H1 (cell line): ENCODE measurements at regions not wholly inside any gene's neighbourhood (a gene's known extent, or its start where the extent isn't known, plus 50 kb on each side); places are given as distances from the start of the nearest gene placed in this dataset.
"Not testable (repeated sequence)": the region's sequence is repeated elsewhere in the genome, so short reads cannot be mapped to it uniquely, and the experiment has no call there.

Experiments used
- CTCF ChIA-PET: fragments of 300-600 bp; sonication (Branson Sonifier 250); formaldehyde crosslinking; loops from one replicate; lab custom pipeline; 2021; ENCODE audit not compliant: partially characterized antibody; lab: Charles Lee
- POLR2A ChIA-PET: fragments of 300-600 bp; sonication (Branson Sonifier 250); formaldehyde crosslinking; loops from one replicate; lab custom pipeline; 2021; ENCODE audit warnings: inconsistent platforms; ENCODE audit not compliant: partially characterized antibody; lab: Charles Lee
- DNase-seq, 2 experiments: peaks; one replicate each; pipeline versions ENCODE4 v3.0.0 to v3.0.0-alpha.2; 2010 to 2022; ENCODE audit warnings: low spot score in 2 of 2, low read depth in 1 of 2, mixed read lengths in 1 of 2
- FAIRE-seq: peaks from 2 replicates; lab custom pipeline; 2011; peaks lifted over from hg19 to GRCh38; lab: Jason Lieb, UNC
- H2AFZ ChIP-seq: 2 replicates; pipeline ENCODE4 v1.8.1; 2012; ENCODE audit warnings: low read length, inconsistent platforms
- H2AK5ac ChIP-seq: 2 replicates; pipeline ENCODE4 v1.6.1; 2013; ENCODE audit warnings: low read depth, low read length
- H2BK120ac ChIP-seq: replicated peaks from 2 replicates; pipeline ENCODE3; 2013; ENCODE audit warnings: low read depth, low read length, inconsistent platforms
- H2BK12ac ChIP-seq: 2 replicates; pipeline ENCODE4 v1.6.1; 2013; ENCODE audit warnings: low read depth, low read length
- H2BK15ac ChIP-seq: 2 replicates; pipeline ENCODE4 v1.6.1; 2013; ENCODE audit warnings: low read length
- H2BK20ac ChIP-seq: 2 replicates; pipeline ENCODE4 v1.6.1; 2013; ENCODE audit warnings: low read length
- H2BK5ac ChIP-seq: 2 replicates; pipeline ENCODE4 v1.6.1; 2013; ENCODE audit warnings: low read depth, low read length
- H3K14ac ChIP-seq: 2 replicates; pipeline ENCODE4 v1.6.1; 2013; ENCODE audit warnings: inconsistent platforms; ENCODE audit not compliant: insufficient read length
- H3K18ac ChIP-seq: 2 replicates; pipeline ENCODE4 v1.6.1; 2013; ENCODE audit warnings: low read length; ENCODE audit errors: extremely low read depth
- H3K23ac ChIP-seq: 2 replicates; pipeline ENCODE4 v1.6.1; 2013; ENCODE audit warnings: inconsistent platforms; ENCODE audit not compliant: insufficient read length
- H3K23me2 ChIP-seq: 2 replicates; pipeline ENCODE4 v1.6.1; 2013; ENCODE audit warnings: low read depth, low read length
- H3K27ac ChIP-seq: 2 replicates; pipeline ENCODE4 v1.6.1; 2011; ENCODE audit warnings: low read depth, low read length, inconsistent platforms
- H3K27me3 ChIP-seq, 4 experiments: replicated peaks in 1 of 4; 1 replicate in 1 of 4; 2 replicates in 3 of 4; pipeline versions ENCODE4 v1.6.1 to v1.8.1; 2011 to 2013; ENCODE audit warnings: low read length in 3 of 4, mild to moderate bottlenecking in 3 of 4, inconsistent platforms in 2 of 4, mixed read lengths in 2 of 4, moderate library complexity in 1 of 4; ENCODE audit not compliant: control insufficient read depth in 3 of 4, insufficient read depth in 3 of 4; ENCODE audit errors: extremely low read depth in 1 of 4
- H3K36me3 ChIP-seq, 4 experiments: 2 replicates each; pipeline versions ENCODE4 v1.6.1 to v1.8.1; 2011 to 2013; ENCODE audit warnings: mild to moderate bottlenecking in 4 of 4, low read length in 3 of 4, moderate library complexity in 2 of 4, control low read depth in 1 of 4, inconsistent platforms in 1 of 4; ENCODE audit not compliant: insufficient read depth in 4 of 4, control insufficient read depth in 2 of 4
- H3K4ac ChIP-seq: replicated peaks from 2 replicates; pipeline ENCODE3; 2013; ENCODE audit warnings: low read length, low read depth, mixed read lengths, inconsistent platforms; ENCODE audit not compliant: insufficient read length
- H3K4me1 ChIP-seq, 4 experiments: replicated peaks in 1 of 4; 1 replicate in 1 of 4; 2 replicates in 3 of 4; pipeline versions ENCODE4 v1.6.1 to v1.8.1; 2011 to 2013; ENCODE audit warnings: low read length in 3 of 4, inconsistent platforms in 2 of 4, mixed read lengths in 1 of 4; ENCODE audit not compliant: insufficient read depth in 4 of 4, control insufficient read depth in 3 of 4
- H3K4me2 ChIP-seq, 2 experiments: 2 replicates each; pipeline versions ENCODE4 v1.6.1 to v1.8.1; 2011 to 2013; ENCODE audit warnings: low read depth in 2 of 2, low read length in 2 of 2, control low read depth in 1 of 2, inconsistent platforms in 1 of 2, mild to moderate bottlenecking in 1 of 2; ENCODE audit not compliant: insufficient read depth in 1 of 2
- H3K4me3 ChIP-seq, 4 experiments: fragments of 200-600, 300-600 bp in 1 of 4; sonication (generic), shearing (Covaris generic), sonication (Bioruptor Twin) in 1 of 4; 2 replicates each; pipeline versions ENCODE4 v1.5.1 to v1.8.1; 2011 to 2016; ENCODE audit warnings: low read length in 4 of 4, low read depth in 3 of 4, control low read depth in 2 of 4, inconsistent platforms in 2 of 4, mild to moderate bottlenecking in 2 of 4, mixed read lengths in 1 of 4, moderate library complexity in 1 of 4; ENCODE audit not compliant: insufficient read depth in 2 of 4; ENCODE audit errors: extremely low read depth in 1 of 4
- H3K56ac ChIP-seq: replicated peaks from 2 replicates; pipeline ENCODE3; 2013; ENCODE audit warnings: low read depth, mild to moderate bottlenecking, mixed read lengths, low read length, inconsistent platforms; ENCODE audit not compliant: insufficient read length
- H3K79me1 ChIP-seq: 2 replicates; pipeline ENCODE4 v1.6.1; 2013; ENCODE audit warnings: low read depth, low read length, control low read depth
- H3K79me2 ChIP-seq, 2 experiments: 2 replicates each; pipeline versions ENCODE4 v1.6.1 to v1.8.1; 2012 to 2013; ENCODE audit warnings: low read length in 2 of 2, mild to moderate bottlenecking in 2 of 2, inconsistent platforms in 1 of 2; ENCODE audit not compliant: insufficient read depth in 2 of 2, control insufficient read depth in 1 of 2
- H3K9ac ChIP-seq, 4 experiments: replicated peaks in 1 of 4; 1 replicate in 1 of 4; 2 replicates in 3 of 4; pipeline versions ENCODE4 v1.6.1 to v1.8.1; 2011 to 2013; ENCODE audit warnings: low read depth in 3 of 4, low read length in 3 of 4, control low read depth in 2 of 4, mild to moderate bottlenecking in 2 of 4, moderate library complexity in 2 of 4, inconsistent platforms in 1 of 4; ENCODE audit errors: extremely low read depth in 1 of 4
- H3K9me3 ChIP-seq, 2 experiments: 2 replicates each; pipeline versions ENCODE4 v1.6.1 to v1.8.1; 2012 to 2013; ENCODE audit warnings: mild to moderate bottlenecking in 2 of 2, moderate library complexity in 2 of 2, control low read depth in 1 of 2, inconsistent platforms in 1 of 2, low read depth in 1 of 2, low read length in 1 of 2, mixed read lengths in 1 of 2; ENCODE audit not compliant: insufficient read depth in 2 of 2
- H4K20me1 ChIP-seq, 2 experiments: replicated peaks in 1 of 2; 2 replicates each; pipeline versions ENCODE3 to v1.8.1; 2011 to 2013; ENCODE audit warnings: inconsistent platforms in 2 of 2, low read length in 2 of 2, mild to moderate bottlenecking in 1 of 2; ENCODE audit not compliant: insufficient read depth in 2 of 2, control insufficient read depth in 1 of 2
- H4K5ac ChIP-seq: 2 replicates; pipeline ENCODE4 v1.6.1; 2013; ENCODE audit warnings: low read length, low read depth, mixed read lengths, inconsistent platforms; ENCODE audit not compliant: insufficient read length
- H4K8ac ChIP-seq: 2 replicates; pipeline ENCODE4 v1.8.0; 2013; ENCODE audit warnings: mild to moderate bottlenecking, moderate library complexity, low read length, inconsistent platforms; ENCODE audit not compliant: insufficient read depth; ENCODE audit errors: extremely low read depth
- H4K91ac ChIP-seq: replicated peaks from 2 replicates; pipeline ENCODE3; 2013; ENCODE audit warnings: low read length, mixed read lengths, inconsistent platforms; ENCODE audit not compliant: insufficient read length
- RAD21 ChIP-seq, 2 experiments: IDR thresholded peaks in 1 of 2; conservative IDR thresholded peaks in 1 of 2; 2 replicates each; pipeline ENCODE4 v1.6.1; 2011; ENCODE audit warnings: low read depth in 2 of 2, low read length in 2 of 2, improper control_type of control experiment in 1 of 2, inconsistent platforms in 1 of 2, mild to moderate bottlenecking in 1 of 2, moderate library complexity in 1 of 2
- YY1 ChIP-seq: IDR thresholded peaks from 2 replicates; pipeline ENCODE4 v1.6.1; 2011; ENCODE audit warnings: low read depth, mild to moderate bottlenecking, low read length
- WGBS, 2 experiments: shearing (Covaris generic) in 1 of 2; methylation state at CpG; one replicate each; pipeline versions ENCODE4 v1.1.6 to v1.1.7; 2013 to 2015; ENCODE audit warnings: low lambda C conversion rate in 2 of 2, mixed read lengths in 2 of 2, inconsistent platforms in 1 of 2, low coverage in 1 of 2, missing lambda C conversion rate in 1 of 2; ENCODE audit not compliant: insufficient replicate concordance in 2 of 2, insufficient coverage in 1 of 2, insufficient read length in 1 of 2; ENCODE audit errors: extremely low coverage in 1 of 2, missing lambda C conversion rate in 1 of 2; 5-methylcytosine and 5-hydroxymethylcytosine counted together
- TF ChIP-seq, protein P1 (sequence below), 3 experiments: IDR thresholded peaks; 1 replicate in 2 of 3; 2 replicates in 1 of 3; pipeline versions ENCODE4 v1.5.1 to v1.6.1; 2011; ENCODE audit warnings: low read length in 3 of 3, mild to moderate bottlenecking in 3 of 3, inconsistent platforms in 2 of 3, low read depth in 1 of 3, moderate library complexity in 1 of 3; ENCODE audit not compliant: insufficient read depth in 1 of 3; ENCODE audit errors: control extremely low read depth in 1 of 3

DNA sequence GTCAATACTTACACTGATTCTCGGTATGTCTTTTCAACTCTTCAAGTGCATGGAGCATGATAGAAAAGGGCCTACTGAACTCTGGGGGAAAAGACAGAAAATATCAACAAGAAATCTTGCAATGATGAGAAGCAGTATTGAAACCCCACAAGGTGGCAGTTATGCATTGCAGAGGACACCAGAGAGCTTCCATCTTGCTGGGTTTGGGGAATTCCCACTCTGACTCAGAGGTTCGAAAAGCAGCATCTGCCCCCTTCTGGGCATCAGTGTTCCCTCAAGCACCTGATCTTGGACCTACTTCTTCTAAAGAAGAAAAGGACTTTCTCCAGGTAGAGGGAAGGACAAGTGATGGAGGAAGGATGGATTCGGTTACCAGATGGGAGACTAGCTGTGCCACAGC, 147.5 kb upstream of the OSBPL11 start:
- WGBS, 2 experiments, result 59% methylated on average over 2 of the region's 3 CpGs; no CpG with 5 or more reads in 1 of the 2 experiments
- H4K5ac ChIP-seq, FAIRE-seq, H2BK12ac ChIP-seq, H3K27me3 ChIP-seq, H4K91ac ChIP-seq, H2BK15ac ChIP-seq, H3K9ac ChIP-seq, H3K23me2 ChIP-seq, H3K4ac ChIP-seq, H2BK120ac ChIP-seq, H3K27ac ChIP-seq, H3K79me2 ChIP-seq, H3K56ac ChIP-seq, H2BK20ac ChIP-seq, H3K23ac ChIP-seq, H3K4me2 ChIP-seq, H4K8ac ChIP-seq, H3K9me3 ChIP-seq, H3K18ac ChIP-seq, DNase-seq, H2BK5ac ChIP-seq, H3K4me1 ChIP-seq, H2AK5ac ChIP-seq, H3K36me3 ChIP-seq, H3K14ac ChIP-seq, H3K4me3 ChIP-seq, POLR2A ChIA-PET, H4K20me1 ChIP-seq, H3K79me1 ChIP-seq: not testable (repeated sequence)
- CTCF ChIA-PET, result interaction anchor here (0.6 to 1.5 kb wide), 3 partner anchors 12 to 32 kb away, joined by 3 to 4 read pairs (median 4); no protein-coding TSS in a partner anchor
- TF ChIP-seq, protein P1, sequence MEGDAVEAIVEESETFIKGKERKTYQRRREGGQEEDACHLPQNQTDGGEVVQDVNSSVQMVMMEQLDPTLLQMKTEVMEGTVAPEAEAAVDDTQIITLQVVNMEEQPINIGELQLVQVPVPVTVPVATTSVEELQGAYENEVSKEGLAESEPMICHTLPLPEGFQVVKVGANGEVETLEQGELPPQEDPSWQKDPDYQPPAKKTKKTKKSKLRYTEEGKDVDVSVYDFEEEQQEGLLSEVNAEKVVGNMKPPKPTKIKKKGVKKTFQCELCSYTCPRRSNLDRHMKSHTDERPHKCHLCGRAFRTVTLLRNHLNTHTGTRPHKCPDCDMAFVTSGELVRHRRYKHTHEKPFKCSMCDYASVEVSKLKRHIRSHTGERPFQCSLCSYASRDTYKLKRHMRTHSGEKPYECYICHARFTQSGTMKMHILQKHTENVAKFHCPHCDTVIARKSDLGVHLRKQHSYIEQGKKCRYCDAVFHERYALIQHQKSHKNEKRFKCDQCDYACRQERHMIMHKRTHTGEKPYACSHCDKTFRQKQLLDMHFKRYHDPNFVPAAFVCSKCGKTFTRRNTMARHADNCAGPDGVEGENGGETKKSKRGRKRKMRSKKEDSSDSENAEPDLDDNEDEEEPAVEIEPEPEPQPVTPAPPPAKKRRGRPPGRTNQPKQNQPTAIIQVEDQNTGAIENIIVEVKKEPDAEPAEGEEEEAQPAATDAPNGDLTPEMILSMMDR (IDR thresholded peaks at IDR 0.05; ENCODE audit: control extremely low read depth in 1 of 3, insufficient read depth in 1 of 3, low read depth in 1 of 3, low read length in 3 of 3), result peak; percentile 11 to 57 (median 22)
- TF ChIP-seq YY1, result 0 out of 2 replicates have a peak, but pooled peaks have one; percentile 52
- TF ChIP-seq RAD21 (IDR thresholded peaks at IDR 0.05 in 1 of 2, conservative IDR thresholded peaks at IDR 0.05 in 1 of 2; ENCODE audit: low read depth in 2 of 2, low read length in 2 of 2), result peak; percentile 55 to 57
- H2AFZ ChIP-seq, result peak overlapping the region; percentile 96
